Skeletal muscle tissue (tissue), 3 donors: ENCODE measurements at regions not wholly inside any gene's neighbourhood (a gene's known extent, or its start where the extent isn't known, plus 50 kb on each side); places are given as distances from the start of the nearest gene placed in this dataset.

ENCODE experiments used
- H3K27ac ChIP-seq: one replicate; pipeline ENCODE4 v1.7.0; 2013; ENCODE audit warnings: mild to moderate bottlenecking, low read depth, low read length, inconsistent platforms
- H3K27me3 ChIP-seq, 3 donors: one replicate each; pipeline ENCODE4 v1.7.0; 2013; ENCODE audit warnings: low read length in 3 of 3; ENCODE audit not compliant: control insufficient read depth in 3 of 3, insufficient read depth in 3 of 3
- H3K36me3 ChIP-seq, 3 donors: one replicate each; pipeline ENCODE4 v1.7.0; 2013; ENCODE audit warnings: low read length in 3 of 3; ENCODE audit not compliant: control insufficient read depth in 3 of 3, insufficient read depth in 3 of 3
- H3K4me1 ChIP-seq, 3 donors: one replicate each; pipeline ENCODE4 v1.7.0; 2013; ENCODE audit warnings: low read length in 3 of 3, mild to moderate bottlenecking in 3 of 3; ENCODE audit not compliant: control insufficient read depth in 3 of 3, insufficient read depth in 3 of 3
- H3K4me3 ChIP-seq, 3 donors: one replicate each; pipeline ENCODE4 v1.7.0; 2013; ENCODE audit warnings: low read length in 3 of 3
- H3K9ac ChIP-seq, 3 donors: one replicate each; pipeline ENCODE4 v1.7.0; 2013; ENCODE audit warnings: low read length in 3 of 3, mild to moderate bottlenecking in 3 of 3, moderate library complexity in 2 of 3, low read depth in 1 of 3
- H3K9me3 ChIP-seq, 3 donors: one replicate each; pipeline ENCODE4 v1.7.0; 2013; ENCODE audit warnings: low read length in 3 of 3; ENCODE audit not compliant: control insufficient read depth in 3 of 3
- donor health status: Osteomylitis.

DNA sequence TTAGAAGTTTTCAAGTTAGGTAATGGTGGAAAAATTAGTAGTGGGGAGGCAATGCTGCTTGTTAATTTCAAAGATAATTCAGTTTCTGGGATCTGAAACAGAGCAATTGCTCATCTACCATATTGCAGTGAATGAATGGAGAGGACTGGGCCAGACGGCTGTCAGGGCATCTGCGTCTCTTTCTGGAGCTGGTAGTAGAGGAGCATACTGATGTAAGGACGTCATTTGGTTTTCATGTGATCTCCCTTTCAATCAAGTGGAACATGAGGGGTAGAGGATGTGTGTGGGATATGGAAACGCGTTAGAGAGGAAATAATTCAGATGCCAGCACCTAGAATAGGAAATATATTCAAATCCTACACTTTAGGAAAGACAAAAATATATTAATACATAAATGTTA is 490.3 kb downstream of the ADCYAP1 start:
- H3K36me3 ChIP-seq = no peaks in the 10 kb centered on the region
- no peak overlapping the region for H3K9ac ChIP-seq
- no peaks in the 10 kb centered on the region for H3K9me3 ChIP-seq
- no peak overlapping the region for H3K27ac ChIP-seq
- H3K27me3 ChIP-seq = no peaks in the 10 kb centered on the region
- no peaks in the 10 kb centered on the region for H3K4me1 ChIP-seq
- no peak overlapping the region for H3K4me3 ChIP-seq

DNA sequence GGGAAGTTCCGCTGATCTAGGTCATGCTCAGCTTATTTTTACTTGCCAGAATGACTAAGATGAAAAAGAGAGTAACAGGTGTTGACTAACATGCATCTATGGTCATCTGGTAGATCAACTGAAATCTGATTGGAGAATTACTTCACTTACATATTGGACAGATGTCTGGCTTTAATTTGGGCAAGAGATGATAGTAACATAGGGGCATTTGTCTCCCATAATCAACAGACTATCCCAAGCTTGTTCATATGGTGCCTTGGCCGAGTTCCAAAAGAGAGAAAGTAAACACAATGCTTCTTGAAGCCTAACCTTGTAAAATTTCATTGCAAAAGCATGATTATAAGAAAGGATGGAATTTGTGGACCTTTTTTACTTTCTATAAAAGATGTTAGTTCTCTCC is 503.7 kb downstream of the ADCYAP1 start:
- Histone ChIP-seq H3K36me3 (no peaks in the 10 kb centered on the region), H3K27me3 (no peaks in the 10 kb centered on the region)

DNA sequence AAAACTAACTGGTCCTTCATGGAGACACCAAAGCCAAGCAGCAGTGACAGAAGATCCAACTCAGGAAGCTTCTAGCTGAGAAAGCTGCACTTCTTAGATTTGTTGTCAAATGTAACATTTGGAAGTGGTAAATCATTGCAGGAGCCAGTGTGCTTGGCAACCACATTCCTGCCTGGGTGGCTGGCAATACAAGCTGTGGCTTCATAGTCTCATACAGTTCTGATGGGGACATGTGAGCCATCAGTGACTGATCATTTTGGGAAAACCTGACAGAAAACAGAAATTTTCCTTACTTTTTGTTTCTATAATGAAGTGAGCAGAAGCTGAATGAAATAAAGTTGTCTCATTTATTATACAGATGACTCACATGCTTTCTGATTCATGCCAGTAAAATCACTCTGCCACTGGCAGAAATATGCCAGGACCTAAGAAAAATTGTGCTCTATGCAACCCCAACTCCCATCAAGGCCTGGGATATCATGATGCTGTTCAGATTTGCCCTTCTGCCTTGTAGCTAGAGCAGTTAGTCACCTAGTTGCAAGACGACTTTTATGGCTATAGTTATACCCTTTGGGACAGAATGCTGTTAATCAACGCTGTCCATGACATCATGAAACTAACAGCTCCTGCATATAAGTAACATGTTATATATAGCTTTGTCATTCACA is 508.1 kb downstream of the ADCYAP1 start:
- H3K4me3 ChIP-seq = no peak overlapping the region
- no peaks in the 10 kb centered on the region for H3K27me3 ChIP-seq
- H3K9me3 ChIP-seq = no peaks in the 10 kb centered on the region
- H3K27ac ChIP-seq = no peak overlapping the region
- H3K4me1 ChIP-seq = no peaks in the 10 kb centered on the region
- H3K9ac ChIP-seq = no peak overlapping the region
- no peaks in the 10 kb centered on the region for H3K36me3 ChIP-seq

More for the DNA sequence above, 503.7 kb downstream of the ADCYAP1 start:
- Histone ChIP-seq H3K9me3 (no peaks in the 10 kb centered on the region), H3K4me1 (no peaks in the 10 kb centered on the region), H3K27ac (no peak overlapping the region), H3K9ac (no peak overlapping the region), H3K4me3 (no peak overlapping the region)

DNA sequence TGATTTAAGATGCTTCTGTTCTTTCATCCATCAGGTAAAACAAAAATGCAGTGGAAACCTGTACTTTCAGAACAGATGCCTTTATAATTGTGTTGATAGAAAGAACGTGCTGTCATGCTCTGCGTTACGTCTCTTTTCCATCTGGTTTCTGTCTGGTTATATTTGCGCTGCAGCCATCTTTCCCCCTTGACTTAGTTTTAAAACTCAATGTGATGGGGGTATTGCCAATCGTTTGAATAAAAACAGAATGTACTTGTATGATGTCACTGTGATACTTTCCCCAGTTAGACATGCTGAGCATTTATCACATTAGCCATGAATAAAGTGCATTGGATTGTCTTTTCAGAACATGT is 508.6 kb downstream of the ADCYAP1 start:
- Histone ChIP-seq H3K4me1 (no peaks in the 10 kb centered on the region), H3K27ac (no peak overlapping the region), H3K36me3 (no peaks in the 10 kb centered on the region), H3K9me3 (no peaks in the 10 kb centered on the region), H3K9ac (no peak overlapping the region), H3K4me3 (no peak overlapping the region), H3K27me3 (no peaks in the 10 kb centered on the region)

DNA sequence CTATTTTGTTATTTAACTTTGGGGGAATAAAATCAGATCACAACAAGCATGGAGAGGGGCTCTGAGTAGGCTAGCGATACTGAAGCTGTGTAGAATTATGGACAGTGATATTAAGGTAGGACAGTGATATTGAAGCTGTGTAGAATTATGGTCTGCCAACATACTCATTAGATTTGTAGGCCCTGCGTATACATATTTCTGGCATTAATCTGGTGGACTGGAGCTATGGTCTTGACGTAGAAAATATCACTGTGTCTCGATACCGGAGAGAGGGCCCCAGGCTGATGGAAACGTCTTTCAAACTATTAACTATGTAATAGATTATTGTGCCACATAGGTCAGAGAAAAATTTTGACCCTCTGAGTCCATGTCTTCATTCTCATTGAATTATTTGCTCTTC is 511.4 kb downstream of the ADCYAP1 start:
- H3K27me3 ChIP-seq = no peaks in the 10 kb centered on the region
- H3K36me3 ChIP-seq = no peaks in the 10 kb centered on the region
- H3K27ac ChIP-seq = no peak overlapping the region
- H3K4me3 ChIP-seq = no peak overlapping the region
- no peak overlapping the region for H3K9ac ChIP-seq
- H3K9me3 ChIP-seq = no peaks in the 10 kb centered on the region
- no peaks in the 10 kb centered on the region for H3K4me1 ChIP-seq

DNA sequence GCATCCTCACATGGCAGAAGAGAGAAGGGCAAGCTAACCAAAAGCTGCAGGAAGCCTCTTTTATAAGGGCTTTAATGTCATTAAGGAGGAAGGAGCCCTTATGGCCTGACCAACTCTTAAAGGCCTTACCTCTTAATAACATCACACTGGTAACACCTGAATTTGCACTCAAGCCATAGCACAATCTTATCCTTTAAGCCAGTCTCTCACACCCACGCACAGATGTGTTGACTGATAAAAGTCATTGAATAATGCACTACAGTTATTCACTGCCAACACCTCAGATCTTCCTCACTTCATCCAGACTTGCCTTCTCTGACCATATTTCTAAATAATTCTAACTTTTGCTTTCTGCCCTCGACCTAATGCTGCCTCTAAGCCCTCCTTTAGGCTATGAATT is 516.8 kb downstream of the ADCYAP1 start:
- H3K9ac ChIP-seq = no peak overlapping the region
- no peak overlapping the region for H3K27ac ChIP-seq
- no peak overlapping the region for H3K4me3 ChIP-seq
- no peaks in the 10 kb centered on the region for H3K4me1 ChIP-seq
- H3K9me3 ChIP-seq = no peaks in the 10 kb centered on the region
- no peaks in the 10 kb centered on the region for H3K27me3 ChIP-seq
- H3K36me3 ChIP-seq = no peaks in the 10 kb centered on the region

DNA sequence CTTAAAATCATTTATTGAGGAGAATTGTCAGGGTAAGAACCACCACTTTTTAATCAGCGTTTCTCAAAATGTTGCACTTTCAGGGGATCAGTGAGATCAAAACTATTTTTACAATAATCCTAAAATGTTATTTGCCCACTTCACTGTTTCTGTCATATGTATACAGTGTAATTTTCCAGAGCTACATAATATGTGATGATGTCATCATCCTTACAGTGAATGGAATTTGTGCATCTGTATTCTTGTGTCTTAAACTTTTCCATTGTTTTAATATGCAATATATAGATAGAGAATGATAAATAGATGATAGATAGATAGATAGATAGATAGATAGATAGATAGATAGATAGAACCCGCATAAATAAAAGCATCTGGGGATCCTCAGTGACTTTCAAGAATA is 518.0 kb downstream of the ADCYAP1 start:
- Histone ChIP-seq H3K27me3 (no peaks in the 10 kb centered on the region), H3K4me3 (no peak overlapping the region), H3K27ac (no peak overlapping the region), H3K4me1 (no peaks in the 10 kb centered on the region), H3K9ac (no peak overlapping the region), H3K9me3 (no peaks in the 10 kb centered on the region), H3K36me3 (no peaks in the 10 kb centered on the region)

DNA sequence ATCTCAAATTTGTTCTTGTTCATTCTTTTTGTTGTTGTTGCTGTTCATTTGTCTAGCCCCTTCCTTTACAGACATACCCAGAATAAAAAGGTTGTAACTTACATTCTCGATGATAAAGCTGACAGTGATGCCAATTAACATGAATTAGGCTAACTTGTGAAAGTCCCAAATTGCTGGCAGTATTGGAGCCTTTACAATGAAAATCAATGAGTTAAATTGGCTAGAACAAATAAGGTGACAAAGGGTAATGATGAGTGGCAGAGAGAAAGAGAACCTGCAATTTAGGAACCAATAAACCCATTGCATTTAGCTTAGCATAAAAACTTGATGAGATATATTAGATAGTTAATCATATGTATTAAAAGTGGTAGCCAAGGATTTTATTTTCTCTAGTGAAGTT is 521.0 kb downstream of the ADCYAP1 start:
- no peak overlapping the region for H3K9ac ChIP-seq

DNA sequence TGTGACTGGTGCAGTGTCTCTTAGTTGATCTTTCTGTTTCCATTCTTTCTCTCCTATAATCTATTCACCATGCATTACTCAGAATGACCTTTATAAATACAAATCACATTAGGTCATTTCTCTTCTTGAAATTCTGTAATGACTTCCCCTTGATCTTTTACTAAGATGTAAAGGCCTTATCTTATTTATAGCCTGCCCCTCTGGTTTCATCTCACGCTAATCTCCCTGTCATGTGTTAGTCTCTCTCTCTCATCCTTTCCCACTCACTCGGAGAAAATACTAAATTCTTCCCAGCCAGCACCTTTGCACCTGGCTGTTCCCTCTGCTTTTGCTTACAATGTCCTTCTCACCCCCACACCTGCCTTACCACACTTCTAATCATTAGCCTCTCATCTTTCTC is 530.8 kb downstream of the ADCYAP1 start:
- Histone ChIP-seq H3K4me3 (no peak overlapping the region), H3K4me1 (no peaks in the 10 kb centered on the region), H3K9ac (no peak overlapping the region)

More for the DNA sequence above, 521.0 kb downstream of the ADCYAP1 start:
- no peaks in the 10 kb centered on the region for H3K27me3 ChIP-seq
- H3K36me3 ChIP-seq = no peaks in the 10 kb centered on the region
- H3K27ac ChIP-seq = no peak overlapping the region
- H3K4me1 ChIP-seq = no peaks in the 10 kb centered on the region
- no peak overlapping the region for H3K4me3 ChIP-seq
- no peaks in the 10 kb centered on the region for H3K9me3 ChIP-seq

DNA sequence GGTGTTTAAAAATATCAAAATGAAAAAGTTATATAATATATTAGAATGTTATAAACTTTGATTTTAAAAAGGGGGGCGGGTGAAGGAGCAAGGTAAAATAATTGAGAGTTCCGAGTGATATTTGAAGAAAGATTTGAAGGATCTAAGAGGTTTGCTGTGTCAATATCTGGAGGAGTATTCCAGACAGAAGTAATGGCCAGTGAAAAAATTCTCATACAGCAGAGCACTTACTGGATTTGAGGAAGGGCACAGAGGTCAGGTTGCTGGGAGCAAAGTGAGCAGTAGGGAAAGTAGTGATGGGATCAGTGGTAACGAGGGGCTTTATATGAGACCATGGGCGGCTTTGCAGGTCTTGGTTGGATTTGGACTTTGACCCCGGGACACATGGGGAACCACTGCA is 531.5 kb downstream of the ADCYAP1 start:
- Histone ChIP-seq H3K9ac (no peak overlapping the region), H3K27me3 (no peaks in the 10 kb centered on the region), H3K36me3 (no peaks in the 10 kb centered on the region), H3K4me3 (no peak overlapping the region), H3K27ac (no peak overlapping the region), H3K9me3 (no peaks in the 10 kb centered on the region), H3K4me1 (no peaks in the 10 kb centered on the region)

More for the DNA sequence above, 530.8 kb downstream of the ADCYAP1 start:
- no peaks in the 10 kb centered on the region for H3K36me3 ChIP-seq
- no peaks in the 10 kb centered on the region for H3K9me3 ChIP-seq
- H3K27ac ChIP-seq = no peak overlapping the region
- no peaks in the 10 kb centered on the region for H3K27me3 ChIP-seq
